HG03064 (cell line): ENCODE measurements at regions not wholly inside any gene's neighbourhood (a gene's known extent, or its start where the extent isn't known, plus 50 kb on each side); places are given as distances from the start of the nearest gene placed in this dataset.
"Not testable (repeated sequence)": the region's sequence is repeated elsewhere in the genome, so short reads cannot be mapped to it uniquely, and the experiment has no call there.

Experiments
- ATAC-seq: cut with Tn5 transposase; IDR thresholded peaks from one replicate; pipeline ENCODE4 v1.9.1; 2021; ENCODE audit warnings: low read depth; ENCODE audit not compliant: unreplicated experiment

- no peak for ATAC-seq
These were observed 255.1 kb downstream of the MAP2K6 start for GRCh38 chr17:69669441-69670178.

DNA sequence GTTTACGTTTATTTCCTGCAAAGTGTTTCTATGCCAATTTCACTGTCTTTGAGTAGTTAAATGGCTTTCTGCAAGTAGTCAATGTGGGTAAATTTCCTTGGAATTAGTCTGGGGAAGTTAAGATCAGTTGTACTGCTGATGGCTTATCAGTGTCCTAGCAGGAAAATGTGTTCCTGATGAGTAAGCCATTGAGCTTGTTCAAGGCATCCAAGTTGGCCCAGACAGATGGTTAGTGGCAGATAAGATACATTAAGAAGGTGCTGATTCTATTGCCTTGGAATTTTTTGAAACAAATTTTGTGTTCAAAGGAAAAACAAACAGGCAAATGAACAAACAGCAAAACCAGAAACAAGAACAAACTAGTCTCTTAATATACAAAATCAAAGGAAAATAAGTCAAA, 258.4 kb downstream of the MAP2K6 start:
- no peak for ATAC-seq

- no peak for ATAC-seq
These were observed 262.6 kb downstream of the MAP2K6 start for GRCh38 chr17:69677130-69677529.

GRCh38 chr17:69678206-69678605, 263.7 kb downstream of the MAP2K6 start:
- ATAC-seq: no peak

- no peak for ATAC-seq
These were observed 265.3 kb downstream of the MAP2K6 start for GRCh38 chr17:69679829-69680228.

- ATAC-seq: no peak
These were observed 269.8 kb downstream of the MAP2K6 start for GRCh38 chr17:69684251-69684650.

DNA sequence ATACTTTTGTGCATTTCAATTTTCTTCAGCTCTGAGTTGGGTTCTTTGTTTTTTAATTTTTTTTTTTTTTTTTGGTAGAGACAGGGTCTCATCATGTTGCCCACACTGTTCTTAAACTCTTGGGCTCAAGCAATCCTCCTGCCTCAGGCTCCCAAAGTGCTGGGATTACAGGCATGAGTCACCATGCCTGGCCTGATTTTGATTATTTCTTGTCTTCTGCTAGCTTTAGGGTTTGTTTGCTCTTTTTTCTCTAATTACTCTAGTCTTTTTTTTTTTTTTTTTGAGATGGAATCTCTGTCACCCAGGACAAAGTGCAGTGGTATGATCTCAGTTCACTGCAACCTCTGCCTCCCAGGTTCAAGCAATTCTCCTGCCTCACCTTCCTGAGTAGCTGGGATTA, 270.7 kb downstream of the MAP2K6 start:
- not testable (repeated sequence) for ATAC-seq

GRCh38 chr17:69690531-69690930, 276.0 kb downstream of the MAP2K6 start:
- ATAC-seq: no peak

- no peak for ATAC-seq
These were observed 277.7 kb downstream of the MAP2K6 start for GRCh38 chr17:69692171-69692570.

- no peak for ATAC-seq
These were observed 281.1 kb downstream of the MAP2K6 start for GRCh38 chr17:69695646-69696045.

GRCh38 chr17:69696650-69697049, 282.2 kb downstream of the MAP2K6 start:
- no peak for ATAC-seq

DNA sequence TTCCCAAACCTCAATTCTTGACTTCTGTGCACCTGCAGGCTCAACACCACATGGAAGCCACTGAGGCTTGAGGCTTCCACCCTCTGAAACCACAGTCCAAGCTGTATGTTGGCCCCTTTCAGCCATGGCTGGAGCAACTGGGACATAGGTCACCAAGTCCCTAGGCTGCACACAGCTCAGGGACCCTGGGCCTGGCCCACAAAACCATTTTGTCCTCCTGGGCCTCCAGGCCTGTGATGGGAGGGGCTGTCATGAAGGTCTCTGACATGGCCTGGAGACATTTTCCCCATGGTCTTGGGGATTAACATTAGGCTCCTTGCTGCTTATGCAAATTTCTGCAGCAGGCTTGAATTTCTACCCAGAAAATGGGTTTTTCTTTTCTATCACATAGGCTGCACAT, 283.9 kb downstream of the MAP2K6 start:
- not testable (repeated sequence) for ATAC-seq

- ATAC-seq: no peak
These were observed 287.6 kb downstream of the MAP2K6 start for GRCh38 chr17:69702078-69702477.

GRCh38 chr17:69703751-69704150, 289.3 kb downstream of the MAP2K6 start:
- no peak for ATAC-seq

DNA sequence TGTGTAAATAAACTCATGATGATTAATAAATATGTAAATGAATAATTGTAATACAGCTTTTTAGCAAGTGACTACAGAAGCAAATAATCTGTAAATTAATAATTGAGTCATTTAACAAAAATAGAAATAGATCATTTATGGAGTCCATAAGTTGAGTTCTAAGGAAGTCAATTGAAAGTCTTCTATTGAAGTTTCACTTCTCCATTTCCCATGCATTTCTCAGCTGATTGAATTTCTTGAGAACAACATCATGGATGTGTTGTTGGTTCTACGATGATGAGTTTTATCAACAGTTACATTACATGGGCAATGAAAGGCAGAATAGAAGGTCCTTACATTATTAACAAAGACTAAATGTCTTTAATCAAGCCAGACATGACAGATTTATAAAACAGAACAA, 290.4 kb downstream of the MAP2K6 start:
- no peak for ATAC-seq

DNA sequence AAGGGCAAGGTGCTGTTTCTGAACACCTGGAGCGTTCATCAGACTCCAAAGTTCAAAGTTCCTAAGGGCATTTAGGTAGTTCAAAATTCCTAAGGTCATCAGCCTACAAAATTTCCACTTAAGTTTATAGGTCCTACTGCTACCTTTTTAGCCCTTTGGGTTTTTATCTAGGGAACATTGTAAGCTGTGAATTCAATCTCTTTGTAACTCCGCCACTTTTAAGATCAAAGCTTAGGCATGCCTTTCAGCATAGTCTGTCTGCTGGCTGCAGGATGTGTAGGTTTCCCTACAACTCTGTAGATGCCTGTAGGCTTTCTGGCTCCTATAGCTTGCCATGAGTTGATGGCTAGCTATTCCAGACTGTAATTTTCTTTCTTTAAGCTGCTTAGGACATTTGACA, 291.6 kb downstream of the MAP2K6 start:
- no peak for ATAC-seq

DNA sequence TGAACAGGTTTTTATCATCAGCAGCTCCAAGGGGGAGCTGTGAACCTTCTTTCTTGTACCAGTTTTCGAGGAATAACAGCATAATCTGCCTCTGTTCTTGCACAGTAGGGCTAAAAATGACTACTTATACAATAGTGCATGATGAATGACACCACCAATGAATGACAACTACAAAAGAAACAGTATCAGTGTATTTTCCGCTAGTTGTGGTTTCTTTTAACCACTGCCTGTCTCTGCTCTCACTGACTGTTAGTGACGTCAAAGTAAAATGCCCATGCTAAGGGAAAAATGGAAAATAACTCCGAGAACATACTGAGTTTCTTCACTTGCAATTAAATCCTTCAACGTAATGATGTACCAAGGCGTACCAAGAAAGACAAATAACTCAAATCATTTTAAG, 294.9 kb downstream of the MAP2K6 start:
- ATAC-seq: no peak

DNA sequence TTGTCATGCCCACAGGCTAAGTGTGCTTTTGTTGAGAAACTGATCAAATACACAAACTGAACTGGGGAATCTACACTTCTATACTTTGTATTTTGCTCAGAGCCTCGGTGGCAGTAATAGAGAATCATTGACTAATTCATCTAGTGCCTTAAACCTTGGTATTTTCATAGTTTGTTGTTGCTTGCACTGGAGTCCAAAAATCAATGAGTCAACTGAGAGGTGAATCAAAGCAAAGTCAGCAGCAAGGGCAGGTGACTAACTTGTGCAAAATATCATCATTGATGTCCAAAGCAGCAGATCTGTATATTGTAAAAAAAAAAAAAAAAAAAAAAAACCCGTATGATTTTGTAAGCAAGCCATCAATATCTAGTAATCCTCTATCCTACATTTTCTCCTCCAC, 296.4 kb downstream of the MAP2K6 start:
- no peak for ATAC-seq

- ATAC-seq: no peak
These were observed 297.0 kb downstream of the MAP2K6 start for GRCh38 chr17:69711541-69711940.

GRCh38 chr17:69712801-69713311, 298.4 kb downstream of the MAP2K6 start:
- ATAC-seq: no peak

- no peak for ATAC-seq
These were observed 299.3 kb downstream of the MAP2K6 start for GRCh38 chr17:69713815-69714214.

- no peak for ATAC-seq
These were observed 300.2 kb downstream of the MAP2K6 start for GRCh38 chr17:69714669-69715068.

DNA sequence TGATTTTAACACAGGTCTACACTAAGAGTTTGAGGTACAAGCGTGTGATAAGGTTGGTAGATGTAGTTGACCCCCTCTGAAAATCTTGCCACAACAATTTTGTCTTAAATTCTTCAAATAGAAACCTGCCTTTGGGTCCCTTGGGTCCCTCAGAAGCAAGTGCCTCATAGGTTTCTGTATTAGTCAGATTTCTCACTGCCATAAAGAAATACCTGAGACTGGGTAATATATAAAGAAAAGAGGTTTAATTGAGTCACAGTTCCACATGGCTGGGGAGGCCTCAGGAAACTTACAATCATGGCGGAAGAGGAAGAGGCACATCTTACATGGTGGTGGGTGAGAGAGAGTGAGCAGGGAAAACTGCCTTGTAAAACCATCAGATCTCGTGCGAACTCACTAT, 301.2 kb downstream of the MAP2K6 start:
- no peak for ATAC-seq
